Coronary artery (tissue), 2 donors: ENCODE measurements at regions not wholly inside any gene's neighbourhood (a gene's known extent, or its start where the extent isn't known, plus 50 kb on each side); places are given as distances from the start of the nearest gene placed in this dataset.

Source experiments
- DNase-seq: peaks from one replicate; pipeline ENCODE4 v3.0.0-alpha.2; 2017; ENCODE audit warnings: low spot score
- H3K27ac ChIP-seq, 2 donors: fragments of 200-600 bp; sonication (generic); one replicate each; pipeline ENCODE4 v1.5.1; 2016 to 2019
- H3K4me3 ChIP-seq: fragments of 200-600 bp; sonication (generic); 2 replicates; pipeline ENCODE4 v1.5.1; 2016; ENCODE audit warnings: mild to moderate bottlenecking, moderate library complexity
- CTCF ChIP-seq: fragments of 200-600 bp; sonication (generic); IDR thresholded peaks from one replicate; pipeline ENCODE4 v1.5.1; 2019; ENCODE audit warnings: antibody characterized with exemption

- H3K27ac ChIP-seq = no peak overlapping the region
- DNase-seq = no peak
- no peak overlapping the region for H3K4me3 ChIP-seq
- TF ChIP-seq CTCF = no peak
These were observed 178.5 kb upstream of the SNX19 start for GRCh38 chr11:131094827-131095226.

DNA sequence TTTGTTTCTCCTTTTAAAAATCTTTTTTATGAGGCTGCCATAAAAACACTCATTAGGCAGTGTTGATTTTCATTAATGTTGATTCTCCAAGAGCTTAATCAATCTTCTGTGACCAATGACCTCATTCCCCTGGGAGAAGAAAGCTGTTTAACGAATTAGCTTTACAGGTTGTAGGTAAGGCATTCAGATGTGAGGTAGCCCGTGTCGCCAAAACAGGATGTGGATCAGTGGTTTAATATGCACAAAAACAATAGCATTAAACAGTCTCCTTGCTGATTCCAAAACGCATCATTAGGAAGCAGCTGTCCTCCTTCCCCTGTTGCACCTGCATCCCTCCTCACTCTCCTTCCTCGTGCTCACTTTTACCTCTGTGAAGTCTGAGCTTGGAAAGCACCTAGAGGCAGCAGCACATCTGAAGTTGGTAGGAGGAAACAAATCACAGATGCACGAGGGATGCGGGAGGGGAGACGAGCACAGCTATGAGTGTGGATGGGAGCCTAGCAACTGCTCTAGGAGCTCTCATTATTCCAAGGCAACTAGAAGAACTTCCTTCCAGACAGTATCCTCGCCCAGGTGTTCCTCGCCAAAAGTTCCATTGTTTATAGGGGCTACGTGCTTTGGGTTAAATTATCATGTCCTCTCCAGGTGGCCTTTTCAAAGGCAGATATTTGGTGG, 179.4 kb upstream of the SNX19 start:
- H3K27ac ChIP-seq = no peak overlapping the region
- DNase-seq = no peak
- no peak overlapping the region for H3K4me3 ChIP-seq
- TF ChIP-seq CTCF = no peak

DNA sequence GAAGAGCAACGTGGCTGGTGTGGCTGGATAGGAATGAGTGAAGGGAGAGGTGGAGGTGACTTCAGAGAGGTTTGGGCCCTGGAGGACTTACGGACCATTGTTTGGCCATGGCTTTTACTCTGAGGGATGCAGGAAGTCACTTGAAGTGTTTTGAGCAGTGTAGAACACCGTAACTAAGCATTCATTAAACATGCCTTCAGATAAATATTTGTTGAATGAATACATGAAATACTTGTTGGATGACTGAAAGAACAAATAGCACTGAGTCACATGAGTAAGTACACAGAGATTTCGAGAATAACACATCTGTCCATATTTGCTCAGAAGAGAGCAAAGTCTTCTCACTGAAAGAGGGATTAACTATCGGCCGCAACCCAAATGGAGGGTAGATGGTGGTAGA, 182.7 kb upstream of the SNX19 start:
- DNase-seq = no peak
- Histone ChIP-seq H3K4me3 (no peak overlapping the region), H3K27ac (no peak overlapping the region)
- TF ChIP-seq CTCF = no peak

- DNase-seq = no peak
- Histone ChIP-seq H3K4me3 (no peak overlapping the region), H3K27ac (no peak overlapping the region)
- no peak for TF ChIP-seq CTCF
These were observed 183.5 kb upstream of the SNX19 start for GRCh38 chr11:131099746-131100145.

- no peak for TF ChIP-seq CTCF
- no peak overlapping the region for H3K27ac ChIP-seq
- no peak overlapping the region for H3K4me3 ChIP-seq
- DNase-seq = no peak
These were observed 192.5 kb upstream of the SNX19 start for GRCh38 chr11:131108760-131109159.

GRCh38 chr11:131109257-131109656, 193.0 kb upstream of the SNX19 start:
- Histone ChIP-seq H3K4me3 (no peak overlapping the region), H3K27ac (no peak overlapping the region)
- DNase-seq = no peak
- TF ChIP-seq CTCF = no peak

DNA sequence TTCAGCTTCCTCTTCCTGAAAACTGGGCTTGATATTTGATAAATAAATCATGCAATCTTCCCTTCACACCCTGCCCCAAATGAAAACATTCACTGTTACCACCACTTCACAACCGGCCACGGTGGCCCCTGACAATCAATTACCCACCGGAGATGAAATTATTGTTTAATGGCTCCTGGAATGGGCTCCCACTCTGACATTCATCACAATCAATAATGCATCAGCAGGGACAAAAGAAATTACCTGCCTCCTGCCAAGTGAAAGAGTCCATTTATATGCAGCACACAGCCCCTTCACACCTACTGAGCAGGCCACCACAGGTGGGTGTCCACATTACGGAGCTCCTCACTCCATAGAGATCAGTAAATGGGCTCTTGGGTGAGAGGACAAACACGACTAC, 193.5 kb upstream of the SNX19 start:
- TF ChIP-seq CTCF = no peak
- no peak overlapping the region for H3K27ac ChIP-seq
- H3K4me3 ChIP-seq = no peak overlapping the region
- DNase-seq = no peak
